HEK293 (cell line): ENCODE measurements at regions not wholly inside any gene's neighbourhood (a gene's known extent, or its start where the extent isn't known, plus 50 kb on each side); places are given as distances from the start of the nearest gene placed in this dataset.

ENCODE experiments used
- CTCF ChIA-PET: fragments of 350-600 bp; formaldehyde crosslinking; extraction: SDS; loops from one replicate; lab custom pipeline; 2021; ENCODE audit warnings: antibody characterized with exemption; lab: Yijun Ruan, JAX
- POLR2A ChIA-PET: fragments of 300-600 bp; formaldehyde crosslinking; extraction: SDS; loops from one replicate; lab custom pipeline; 2020; ENCODE audit warnings: antibody characterized with exemption, inconsistent platforms; lab: Yijun Ruan, JAX
- H3K27ac ChIP-seq: fragments of 200-500 bp; sonication (Bioruptor generic); 2 replicates; pipeline ENCODE4 v1.5.1; 2014; ENCODE audit warnings: low read depth, low read length, control low read depth, inconsistent platforms; ENCODE audit errors: extremely low read depth
- H3K36me3 ChIP-seq, 2 experiments: fragments of 200-500 bp in 1 of 2; sonication (Bioruptor generic) in 1 of 2; 1 replicate in 1 of 2; 2 replicates in 1 of 2; pipeline ENCODE4 v1.5.1; 2014 to 2017; ENCODE audit warnings: inconsistent platforms in 2 of 2, low read length in 2 of 2; ENCODE audit not compliant: control insufficient read depth in 2 of 2, insufficient read depth in 1 of 2
- H3K4me1 ChIP-seq: fragments of 200-500 bp; sonication (Bioruptor generic); 2 replicates; pipeline ENCODE4 v1.5.1; 2014; ENCODE audit warnings: mild to moderate bottlenecking, low read length, inconsistent platforms; ENCODE audit not compliant: control insufficient read depth, insufficient read depth
- H3K4me3 ChIP-seq: 2 replicates; pipeline ENCODE4 v1.5.1; 2011; ENCODE audit warnings: low read depth, mild to moderate bottlenecking, control low read depth, low read length, moderate library complexity
- H3K9me3 ChIP-seq: fragments of 200-500 bp; sonication (Bioruptor generic); 2 replicates; pipeline ENCODE4 v1.5.1; 2014; ENCODE audit warnings: low read depth, low read length, inconsistent platforms; ENCODE audit not compliant: control insufficient read depth, insufficient read depth
- BCL11B ChIP-seq: fragments of 450-650 bp; formaldehyde crosslinking; IDR thresholded peaks from 2 replicates; pipeline ENCODE4 v1.5.1; 2016; ENCODE audit warnings: low read depth, missing biosample characterization, missing genetic modification characterization
- ELK4 ChIP-seq: IDR thresholded peaks from 2 replicates; pipeline ENCODE4 v1.6.1; 2011; ENCODE audit warnings: mild to moderate bottlenecking, low read depth, low read length, borderline replicate concordance
- GLIS2 ChIP-seq: fragments of 450-650 bp; formaldehyde crosslinking; IDR thresholded peaks from 2 replicates; pipeline ENCODE4 v1.5.1; 2016; ENCODE audit warnings: missing biosample characterization, missing genetic modification characterization
- ZBTB7A ChIP-seq: fragments of 450-650 bp; formaldehyde crosslinking; IDR thresholded peaks from 2 replicates; pipeline ENCODE4 v1.5.1; 2016; ENCODE audit warnings: low read depth, missing biosample characterization, missing genetic modification characterization
- ZIC2 ChIP-seq: fragments of 450-650 bp; formaldehyde crosslinking; IDR thresholded peaks from 2 replicates; pipeline ENCODE4 v1.5.1; 2016; ENCODE audit warnings: missing biosample characterization, missing genetic modification characterization
- ZNF221 ChIP-seq: fragments of 450-650 bp; formaldehyde crosslinking; IDR thresholded peaks from 2 replicates; pipeline ENCODE4 v1.5.1; 2017; ENCODE audit warnings: missing biosample characterization, missing genetic modification characterization, borderline replicate concordance
- ZNF350 ChIP-seq: fragments of 450-650 bp; formaldehyde crosslinking; IDR thresholded peaks from 2 replicates; pipeline ENCODE4 v1.5.0; 2017; ENCODE audit warnings: missing biosample characterization, mild to moderate bottlenecking, missing genetic modification characterization
- ZNF354C ChIP-seq: fragments of 450-650 bp; formaldehyde crosslinking; IDR thresholded peaks from 2 replicates; pipeline ENCODE4 v1.5.1; 2016; ENCODE audit warnings: missing biosample characterization, missing genetic modification characterization, low read depth, borderline replicate concordance
- ZNF426 ChIP-seq: fragments of 450-650 bp; formaldehyde crosslinking; IDR thresholded peaks from 2 replicates; pipeline ENCODE4 v1.5.1; 2017; ENCODE audit warnings: missing biosample characterization, missing genetic modification characterization, mild to moderate bottlenecking, inconsistent platforms, moderate library complexity
- ZNF510 ChIP-seq: fragments of 450-650 bp; formaldehyde crosslinking; IDR thresholded peaks from 2 replicates; pipeline ENCODE4 v1.5.1; 2018; ENCODE audit warnings: mild to moderate bottlenecking, missing genetic modification characterization, missing biosample characterization; ENCODE audit not compliant: insufficient replicate concordance
- ZNF549 ChIP-seq: fragments of 450-650 bp; IDR thresholded peaks from 2 replicates; pipeline ENCODE4 v1.5.1; 2018; ENCODE audit warnings: missing biosample characterization, missing genetic modification characterization, mild to moderate bottlenecking, inconsistent platforms, moderate library complexity
- ZNF585B ChIP-seq: fragments of 450-650 bp; formaldehyde crosslinking; IDR thresholded peaks from 2 replicates; pipeline ENCODE4 v1.5.1; 2016; ENCODE audit warnings: missing biosample characterization, missing genetic modification characterization
- ZNF621 ChIP-seq: fragments of 450-650 bp; formaldehyde crosslinking; IDR thresholded peaks from 2 replicates; pipeline ENCODE4 v1.5.1; 2017; ENCODE audit warnings: missing biosample characterization, missing genetic modification characterization
- ZNF629 ChIP-seq: fragments of 450-650 bp; formaldehyde crosslinking; IDR thresholded peaks from 2 replicates; pipeline ENCODE4 v1.5.1; 2017; ENCODE audit warnings: missing biosample characterization, missing genetic modification characterization
- ZNF701 ChIP-seq: fragments of 450-650 bp; formaldehyde crosslinking; IDR thresholded peaks from 2 replicates; pipeline ENCODE4 v1.5.1; 2016; ENCODE audit warnings: missing biosample characterization, missing genetic modification characterization
- ZNF768 ChIP-seq: fragments of 450-650 bp; formaldehyde crosslinking; IDR thresholded peaks from 2 replicates; pipeline ENCODE4 v1.5.1; 2018; ENCODE audit warnings: missing biosample characterization, mild to moderate bottlenecking, missing genetic modification characterization
- ZNF785 ChIP-seq: fragments of 450-650 bp; formaldehyde crosslinking; IDR thresholded peaks from 2 replicates; pipeline ENCODE4 v1.5.1; 2016; ENCODE audit warnings: missing biosample characterization, missing genetic modification characterization
- TF ChIP-seq, protein P1 (sequence below): fragments of 450-650 bp; formaldehyde crosslinking; IDR thresholded peaks from 2 replicates; pipeline ENCODE4 v1.5.1; 2016; ENCODE audit warnings: missing biosample characterization, missing genetic modification characterization
- TF ChIP-seq, protein P2 (sequence below): fragments of 450-650 bp; formaldehyde crosslinking; IDR thresholded peaks from 2 replicates; pipeline ENCODE4 v1.5.0; 2017; ENCODE audit warnings: missing biosample characterization, missing genetic modification characterization, borderline replicate concordance
- TF ChIP-seq, protein P3 (sequence below): fragments of 450-650 bp; formaldehyde crosslinking; IDR thresholded peaks from 2 replicates; pipeline ENCODE4 v1.5.1; 2017; ENCODE audit warnings: missing biosample characterization, mild to moderate bottlenecking, missing genetic modification characterization, moderate library complexity

GRCh38 chr11:122523846-122524805, 131.4 kb upstream of the UBASH3B start:
- TF ChIP-seq GLIS2 (tag by site-specific recombination) (no peak), ZNF629 (tag by site-specific recombination) (no peak), BCL11B (tag by site-specific recombination) (no peak), ZNF426 (tag by site-specific recombination) (no peak), ZNF350 (no peak), ZNF354C (tag by site-specific recombination) (no peak), ZNF510 (no peak), ZNF768 (tag by site-specific recombination) (no peak)
- TF ChIP-seq, protein P1, sequence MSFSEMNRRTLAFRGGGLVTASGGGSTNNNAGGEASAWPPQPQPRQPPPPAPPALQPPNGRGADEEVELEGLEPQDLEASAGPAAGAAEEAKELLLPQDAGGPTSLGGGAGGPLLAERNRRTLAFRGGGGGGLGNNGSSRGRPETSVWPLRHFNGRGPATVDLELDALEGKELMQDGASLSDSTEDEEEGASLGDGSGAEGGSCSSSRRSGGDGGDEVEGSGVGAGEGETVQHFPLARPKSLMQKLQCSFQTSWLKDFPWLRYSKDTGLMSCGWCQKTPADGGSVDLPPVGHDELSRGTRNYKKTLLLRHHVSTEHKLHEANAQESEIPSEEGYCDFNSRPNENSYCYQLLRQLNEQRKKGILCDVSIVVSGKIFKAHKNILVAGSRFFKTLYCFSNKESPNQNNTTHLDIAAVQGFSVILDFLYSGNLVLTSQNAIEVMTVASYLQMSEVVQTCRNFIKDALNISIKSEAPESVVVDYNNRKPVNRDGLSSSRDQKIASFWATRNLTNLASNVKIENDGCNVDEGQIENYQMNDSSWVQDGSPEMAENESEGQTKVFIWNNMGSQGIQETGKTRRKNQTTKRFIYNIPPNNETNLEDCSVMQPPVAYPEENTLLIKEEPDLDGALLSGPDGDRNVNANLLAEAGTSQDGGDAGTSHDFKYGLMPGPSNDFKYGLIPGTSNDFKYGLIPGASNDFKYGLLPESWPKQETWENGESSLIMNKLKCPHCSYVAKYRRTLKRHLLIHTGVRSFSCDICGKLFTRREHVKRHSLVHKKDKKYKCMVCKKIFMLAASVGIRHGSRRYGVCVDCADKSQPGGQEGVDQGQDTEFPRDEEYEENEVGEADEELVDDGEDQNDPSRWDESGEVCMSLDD (tag by site-specific recombination), result no peak
- TF ChIP-seq, protein P2, sequence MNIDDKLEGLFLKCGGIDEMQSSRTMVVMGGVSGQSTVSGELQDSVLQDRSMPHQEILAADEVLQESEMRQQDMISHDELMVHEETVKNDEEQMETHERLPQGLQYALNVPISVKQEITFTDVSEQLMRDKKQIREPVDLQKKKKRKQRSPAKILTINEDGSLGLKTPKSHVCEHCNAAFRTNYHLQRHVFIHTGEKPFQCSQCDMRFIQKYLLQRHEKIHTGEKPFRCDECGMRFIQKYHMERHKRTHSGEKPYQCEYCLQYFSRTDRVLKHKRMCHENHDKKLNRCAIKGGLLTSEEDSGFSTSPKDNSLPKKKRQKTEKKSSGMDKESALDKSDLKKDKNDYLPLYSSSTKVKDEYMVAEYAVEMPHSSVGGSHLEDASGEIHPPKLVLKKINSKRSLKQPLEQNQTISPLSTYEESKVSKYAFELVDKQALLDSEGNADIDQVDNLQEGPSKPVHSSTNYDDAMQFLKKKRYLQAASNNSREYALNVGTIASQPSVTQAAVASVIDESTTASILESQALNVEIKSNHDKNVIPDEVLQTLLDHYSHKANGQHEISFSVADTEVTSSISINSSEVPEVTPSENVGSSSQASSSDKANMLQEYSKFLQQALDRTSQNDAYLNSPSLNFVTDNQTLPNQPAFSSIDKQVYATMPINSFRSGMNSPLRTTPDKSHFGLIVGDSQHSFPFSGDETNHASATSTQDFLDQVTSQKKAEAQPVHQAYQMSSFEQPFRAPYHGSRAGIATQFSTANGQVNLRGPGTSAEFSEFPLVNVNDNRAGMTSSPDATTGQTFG (tag by site-specific recombination), result no peak
- ChIA-PET CTCF (interaction anchor here (1.9 kb wide), 1 partner anchor 18 kb away, joined by 7 read pairs; no protein-coding TSS in a partner anchor), POLR2A (no interaction called here)
- H3K9me3 ChIP-seq, result no peaks in the 10 kb centered on the region
- no peak overlapping the region for H3K27ac ChIP-seq
- no peaks in the 10 kb centered on the region for H3K4me1 ChIP-seq
- H3K36me3 ChIP-seq, result no peaks in the 10 kb centered on the region
- H3K4me3 ChIP-seq, result no peak overlapping the region

GRCh38 chr11:122521626-122522025, 133.9 kb upstream of the UBASH3B start:
- Histone ChIP-seq H3K27ac (no peak overlapping the region), H3K4me1 (no peaks in the 10 kb centered on the region), H3K36me3 (no peaks in the 10 kb centered on the region), H3K9me3 (no peaks in the 10 kb centered on the region), H3K4me3 (no peak overlapping the region)
- no peak for TF ChIP-seq ZNF785
- CTCF ChIA-PET, result interaction anchor here (0.7 to 1.3 kb wide), 2 partner anchors 16 to 48 kb away, joined by 3 to 7 read pairs; no protein-coding TSS in a partner anchor
- POLR2A ChIA-PET, result no interaction called here

GRCh38 chr11:122517403-122518379, 137.8 kb upstream of the UBASH3B start:
- no peak overlapping the region for H3K27ac ChIP-seq
- TF ChIP-seq ZBTB7A (tag by site-specific recombination) (no peak), ELK4 (no peak), ZNF549 (tag by site-specific recombination) (no peak), ZNF621 (tag by site-specific recombination) (no peak), ZNF701 (tag by site-specific recombination) (no peak), ZNF585B (tag by site-specific recombination) (no peak), ZNF221 (no peak), ZIC2 (tag by site-specific recombination) (no peak)
- TF ChIP-seq, protein P3, sequence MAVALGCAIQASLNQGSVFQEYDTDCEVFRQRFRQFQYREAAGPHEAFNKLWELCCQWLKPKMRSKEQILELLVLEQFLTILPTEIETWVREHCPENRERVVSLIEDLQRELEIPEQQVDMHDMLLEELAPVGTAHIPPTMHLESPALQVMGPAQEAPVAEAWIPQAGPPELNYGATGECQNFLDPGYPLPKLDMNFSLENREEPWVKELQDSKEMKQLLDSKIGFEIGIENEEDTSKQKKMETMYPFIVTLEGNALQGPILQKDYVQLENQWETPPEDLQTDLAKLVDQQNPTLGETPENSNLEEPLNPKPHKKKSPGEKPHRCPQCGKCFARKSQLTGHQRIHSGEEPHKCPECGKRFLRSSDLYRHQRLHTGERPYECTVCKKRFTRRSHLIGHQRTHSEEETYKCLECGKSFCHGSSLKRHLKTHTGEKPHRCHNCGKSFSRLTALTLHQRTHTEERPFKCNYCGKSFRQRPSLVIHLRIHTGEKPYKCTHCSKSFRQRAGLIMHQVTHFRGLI (tag by site-specific recombination), result no peak

More at GRCh38 chr11:122517403-122518379, 137.8 kb upstream of the UBASH3B start:
- no peak overlapping the region for H3K4me3 ChIP-seq
- no peaks in the 10 kb centered on the region for H3K4me1 ChIP-seq
- H3K36me3 ChIP-seq, result no peaks in the 10 kb centered on the region
- POLR2A ChIA-PET, result no interaction called here
- H3K9me3 ChIP-seq, result no peaks in the 10 kb centered on the region
- CTCF ChIA-PET, result interaction anchor here (1.4 kb wide), 1 partner anchor 12 kb away, joined by 5 read pairs; no protein-coding TSS in a partner anchor
